Nephron (organoid): ENCODE measurements at regions not wholly inside any gene's neighbourhood (a gene's known extent, or its start where the extent isn't known, plus 50 kb on each side); places are given as distances from the start of the nearest gene placed in this dataset.
A peak's percentile ranks its signal among the peaks of the same experiment; 100 is the strongest.

Experiments
- H3K27ac Mint-ChIP-seq, 3 experiments: 2 replicates each; pipeline ENCODE4 v1.8.0; 2020; ENCODE audit warnings: mixed read lengths in 3 of 3, mild to moderate bottlenecking in 2 of 3, moderate library complexity in 1 of 3
- H3K27me3 Mint-ChIP-seq: 2 replicates; pipeline ENCODE4 v1.8.0; 2021; ENCODE audit warnings: low read depth, mild to moderate bottlenecking, moderate library complexity, mixed read lengths
- H3K36me3 Mint-ChIP-seq: 2 replicates; pipeline ENCODE4 v1.8.0; 2020; ENCODE audit warnings: low read depth, mixed read lengths
- H3K4me1 Mint-ChIP-seq: 2 replicates; pipeline ENCODE4 v1.8.0; 2020; ENCODE audit warnings: mixed read lengths
- H3K4me3 Mint-ChIP-seq, 3 experiments: 2 replicates each; pipeline ENCODE4 v1.8.0; 2020; ENCODE audit warnings: mild to moderate bottlenecking in 3 of 3, mixed read lengths in 3 of 3, moderate library complexity in 2 of 3
- H3K9me3 Mint-ChIP-seq: 2 replicates; pipeline ENCODE4 v1.8.0; 2020; ENCODE audit warnings: mixed read lengths
- TF ChIP-seq, protein P1 (sequence below), 3 experiments: fragments of 200-600 bp; sonication (generic); IDR thresholded peaks; one replicate each; pipeline ENCODE4 v1.5.0; 2021; ENCODE audit warnings: antibody characterized with exemption in 3 of 3; ENCODE audit not compliant: unreplicated experiment in 3 of 3

DNA sequence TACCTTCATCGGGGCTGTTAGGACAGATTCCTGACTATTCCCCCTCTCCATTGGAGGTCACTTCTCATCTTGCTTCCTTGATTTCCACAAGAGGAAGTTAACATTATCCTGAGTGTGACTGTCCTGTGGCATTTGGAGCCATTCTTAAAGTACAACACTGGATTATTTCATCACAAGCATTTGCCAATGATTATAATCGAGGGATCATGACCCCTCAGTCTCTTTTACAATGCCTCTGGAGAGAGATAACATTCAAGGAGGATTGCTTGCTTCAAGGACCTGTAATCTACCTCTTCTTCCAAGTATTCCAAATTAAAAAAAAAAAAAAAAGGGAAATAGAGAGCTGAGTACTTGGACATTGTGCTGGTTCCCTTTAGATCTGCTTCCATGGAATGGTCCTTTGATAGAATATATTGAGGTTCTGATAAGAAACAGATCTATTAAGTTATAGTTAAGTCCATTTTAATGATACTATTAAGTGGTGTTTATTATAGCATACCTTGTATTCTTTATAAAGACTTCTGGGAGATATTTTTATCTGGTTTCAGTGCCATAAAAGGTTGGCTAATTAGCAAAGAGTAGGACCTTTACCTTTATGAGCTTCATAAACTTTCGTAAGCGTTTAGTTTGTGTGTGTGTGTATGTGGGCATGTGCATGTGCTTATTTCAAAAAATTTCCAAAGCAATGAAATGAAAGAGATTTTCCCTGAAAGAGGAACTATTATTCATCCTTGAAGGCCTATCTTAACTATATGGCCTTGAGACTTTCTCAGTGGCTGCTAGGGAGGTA is 469.1 kb downstream of the DHX35 start:
- H3K4me3 Mint-ChIP-seq = no peak overlapping the region
- H3K36me3 Mint-ChIP-seq = peaks cover 3% of the 10 kb centered on the region
- TF ChIP-seq, protein P1, sequence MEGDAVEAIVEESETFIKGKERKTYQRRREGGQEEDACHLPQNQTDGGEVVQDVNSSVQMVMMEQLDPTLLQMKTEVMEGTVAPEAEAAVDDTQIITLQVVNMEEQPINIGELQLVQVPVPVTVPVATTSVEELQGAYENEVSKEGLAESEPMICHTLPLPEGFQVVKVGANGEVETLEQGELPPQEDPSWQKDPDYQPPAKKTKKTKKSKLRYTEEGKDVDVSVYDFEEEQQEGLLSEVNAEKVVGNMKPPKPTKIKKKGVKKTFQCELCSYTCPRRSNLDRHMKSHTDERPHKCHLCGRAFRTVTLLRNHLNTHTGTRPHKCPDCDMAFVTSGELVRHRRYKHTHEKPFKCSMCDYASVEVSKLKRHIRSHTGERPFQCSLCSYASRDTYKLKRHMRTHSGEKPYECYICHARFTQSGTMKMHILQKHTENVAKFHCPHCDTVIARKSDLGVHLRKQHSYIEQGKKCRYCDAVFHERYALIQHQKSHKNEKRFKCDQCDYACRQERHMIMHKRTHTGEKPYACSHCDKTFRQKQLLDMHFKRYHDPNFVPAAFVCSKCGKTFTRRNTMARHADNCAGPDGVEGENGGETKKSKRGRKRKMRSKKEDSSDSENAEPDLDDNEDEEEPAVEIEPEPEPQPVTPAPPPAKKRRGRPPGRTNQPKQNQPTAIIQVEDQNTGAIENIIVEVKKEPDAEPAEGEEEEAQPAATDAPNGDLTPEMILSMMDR (IDR thresholded peaks at IDR 0.05; ENCODE audit: unreplicated experiment in 3 of 3) = no peak
- peaks cover 20% of the 10 kb centered on the region for H3K9me3 Mint-ChIP-seq
- no peak overlapping the region for H3K27ac Mint-ChIP-seq
- H3K27me3 Mint-ChIP-seq = no peaks in the 10 kb centered on the region
- peaks cover 10% of the 10 kb centered on the region for H3K4me1 Mint-ChIP-seq

- Mint-ChIP-seq H3K4me1 (peaks cover 10% of the 10 kb centered on the region), H3K27me3 (no peaks in the 10 kb centered on the region), H3K36me3 (peaks cover 3% of the 10 kb centered on the region), H3K9me3 (peaks cover 19% of the 10 kb centered on the region), H3K27ac (peak overlapping the region in 2 of 3 experiments; percentile 14 to 46), H3K4me3 (no peak overlapping the region)
- TF ChIP-seq, protein P1 (IDR thresholded peaks at IDR 0.05; ENCODE audit: unreplicated experiment in 3 of 3) = peak; percentile 18 to 54 (median 25)
These were observed 467.6 kb downstream of the DHX35 start for GRCh38 chr20:39429726-39430125.

DNA sequence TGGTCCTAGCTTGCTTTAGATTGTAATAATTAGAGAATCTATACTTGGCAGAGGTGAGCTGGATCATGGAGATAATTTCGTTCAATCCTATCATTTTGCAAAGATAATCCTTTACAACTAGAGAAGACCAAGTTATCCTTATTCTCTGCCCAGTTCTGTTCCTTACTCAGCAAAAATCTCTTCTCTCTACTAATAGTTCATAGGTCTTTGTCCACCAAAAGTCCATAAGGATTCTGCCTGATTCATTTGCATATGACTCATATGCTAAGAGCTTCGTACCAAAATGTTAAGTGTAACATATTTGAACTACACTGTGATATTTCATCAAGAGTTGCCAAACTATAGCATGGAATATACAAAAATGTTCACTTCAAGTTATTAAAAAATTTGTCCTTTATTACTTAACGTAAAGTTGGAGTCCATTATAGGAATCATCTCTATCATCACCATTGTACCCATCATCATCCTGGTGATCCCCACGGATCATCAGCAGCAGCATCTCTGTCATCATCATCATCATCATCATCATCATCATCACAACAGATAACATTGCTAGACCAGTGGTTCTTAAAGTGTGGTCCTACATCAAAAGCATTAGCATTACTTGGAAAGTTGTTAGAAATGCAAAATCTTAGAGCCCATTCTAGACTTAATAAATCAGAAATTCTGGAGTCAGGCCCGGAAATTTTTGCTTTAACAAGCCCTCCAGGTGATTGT is 463.0 kb downstream of the DHX35 start:
- Mint-ChIP-seq H3K27ac (peak overlapping the region in 2 of 3 experiments; percentile 20 to 25), H3K4me3 (no peak overlapping the region), H3K36me3 (no peaks in the 10 kb centered on the region), H3K9me3 (peaks cover 10% of the 10 kb centered on the region), H3K4me1 (peaks cover 5% of the 10 kb centered on the region), H3K27me3 (no peaks in the 10 kb centered on the region)
- TF ChIP-seq, protein P1 (IDR thresholded peaks at IDR 0.05; ENCODE audit: unreplicated experiment in 3 of 3) = no peak

DNA sequence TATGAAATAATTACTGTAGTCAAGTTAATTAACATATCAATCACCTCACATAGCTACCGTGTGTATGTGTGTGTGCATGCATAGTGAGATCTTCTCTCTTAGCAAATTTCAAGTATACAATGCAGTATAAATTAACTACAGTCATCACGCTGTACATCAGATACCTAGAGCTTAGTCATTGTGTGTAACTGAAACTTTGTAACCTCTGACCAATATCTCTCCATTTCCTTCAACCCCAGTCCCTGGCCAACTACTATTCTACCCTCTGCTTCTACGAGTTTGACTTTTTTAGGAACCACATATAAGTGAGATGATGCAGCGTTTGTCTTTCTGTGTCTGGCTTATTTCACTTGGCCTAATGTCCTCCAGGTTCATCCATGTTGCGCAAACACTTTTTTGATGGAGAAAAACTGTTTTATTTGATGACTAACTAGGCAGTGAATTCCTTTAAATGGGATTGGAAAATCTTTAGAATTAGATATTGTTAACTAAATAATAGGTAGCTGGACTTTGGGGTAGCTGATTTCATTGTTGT is 459.5 kb downstream of the DHX35 start:
- TF ChIP-seq, protein P1 (IDR thresholded peaks at IDR 0.05; ENCODE audit: unreplicated experiment in 3 of 3) = no peak
- Mint-ChIP-seq H3K36me3 (no peaks in the 10 kb centered on the region), H3K4me3 (no peak overlapping the region), H3K27ac (no peak overlapping the region), H3K9me3 (no peaks in the 10 kb centered on the region), H3K27me3 (peaks cover 3% of the 10 kb centered on the region), H3K4me1 (peaks cover 5% of the 10 kb centered on the region)

DNA sequence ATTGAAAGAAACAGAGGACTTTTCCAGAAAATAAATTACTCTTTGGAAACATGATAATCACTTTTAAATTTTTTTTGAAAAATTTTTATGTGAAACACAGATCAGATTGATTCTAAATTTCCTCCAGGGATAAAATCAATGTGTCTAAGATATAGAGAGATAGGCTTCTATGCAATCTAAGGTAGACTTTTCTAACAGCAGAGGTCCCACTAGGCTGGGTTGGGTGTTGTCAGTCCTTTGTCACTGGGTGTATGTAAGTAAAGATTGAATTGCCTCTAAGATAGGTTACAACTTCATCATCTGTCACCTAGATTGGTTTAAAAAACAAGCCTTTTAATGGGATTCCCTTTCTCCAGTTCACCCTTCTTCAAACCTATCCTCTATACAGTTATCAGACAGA is 449.9 kb downstream of the DHX35 start:
- peaks cover 9% of the 10 kb centered on the region for H3K4me1 Mint-ChIP-seq
- no peak overlapping the region for H3K27ac Mint-ChIP-seq
- no peaks in the 10 kb centered on the region for H3K9me3 Mint-ChIP-seq
- TF ChIP-seq, protein P1 (IDR thresholded peaks at IDR 0.05; ENCODE audit: unreplicated experiment in 3 of 3) = no peak
- no peaks in the 10 kb centered on the region for H3K36me3 Mint-ChIP-seq
- H3K27me3 Mint-ChIP-seq = no peaks in the 10 kb centered on the region
- H3K4me3 Mint-ChIP-seq = no peak overlapping the region
